Adipocyte (in vitro differentiated cells): ENCODE measurements at regions not wholly inside any gene's neighbourhood (a gene's known extent, or its start where the extent isn't known, plus 50 kb on each side); places are given as distances from the start of the nearest gene placed in this dataset.

ENCODE experiments used
- DNase-seq: peaks from one replicate; pipeline ENCODE4 v3.0.0-alpha.2; 2015; ENCODE audit warnings: low read depth
- H3K27me3 ChIP-seq: replicated peaks from 2 replicates; pipeline ENCODE4 v1.7.0; 2013; ENCODE audit warnings: mild to moderate bottlenecking, low read length, moderate library complexity; ENCODE audit not compliant: control insufficient read depth, insufficient read depth
- H3K36me3 ChIP-seq: 2 replicates; pipeline ENCODE4 v1.7.0; 2013; ENCODE audit warnings: low read length, mild to moderate bottlenecking, moderate library complexity; ENCODE audit not compliant: control insufficient read depth, insufficient read depth, severe bottlenecking
- H3K4me1 ChIP-seq: 2 replicates; pipeline ENCODE4 v1.7.0; 2013; ENCODE audit warnings: mild to moderate bottlenecking, low read length, moderate library complexity; ENCODE audit not compliant: control insufficient read depth, insufficient read depth
- H3K4me3 ChIP-seq: 2 replicates; pipeline ENCODE4 v1.7.0; 2013; ENCODE audit warnings: mild to moderate bottlenecking, low read length, moderate library complexity
- H3K9ac ChIP-seq: 2 replicates; pipeline ENCODE4 v1.7.0; 2013; ENCODE audit warnings: mild to moderate bottlenecking, low read length, moderate library complexity
- H3K9me3 ChIP-seq: 2 replicates; pipeline ENCODE4 v1.7.0; 2013; ENCODE audit warnings: mild to moderate bottlenecking, low read length, moderate library complexity; ENCODE audit not compliant: control insufficient read depth

DNA sequence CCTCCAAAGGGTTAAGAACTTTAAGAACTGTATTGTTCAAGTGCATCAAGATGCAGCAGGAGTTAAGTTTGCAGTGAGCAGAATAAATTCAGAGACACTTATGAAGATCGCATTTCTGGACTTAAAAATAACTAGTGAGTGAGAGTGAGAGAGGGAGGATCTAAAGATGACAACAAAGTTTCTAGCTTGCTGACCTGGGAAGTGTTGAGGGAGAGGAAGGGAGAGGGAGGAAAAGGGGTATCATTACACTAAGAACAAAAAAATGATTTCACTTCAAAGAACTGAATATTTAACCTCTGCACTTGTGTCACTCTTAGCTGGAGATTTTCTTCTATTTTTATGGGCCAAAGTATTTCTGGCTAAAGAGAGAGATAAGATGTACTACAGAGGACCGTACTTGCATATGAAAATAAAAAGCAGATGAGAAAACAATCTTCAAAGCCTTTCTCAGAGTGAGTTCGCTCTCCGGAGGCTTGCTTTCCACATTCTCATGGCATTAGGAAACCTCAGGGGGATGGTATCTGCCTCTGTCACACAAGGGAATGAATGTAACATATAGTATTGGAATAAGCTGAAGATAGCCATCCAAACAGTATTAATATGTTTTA lies 91.4 kb upstream of the TJP1 start:
- no peaks in the 10 kb centered on the region for H3K9me3 ChIP-seq
- peaks cover 20% of the 10 kb centered on the region for H3K4me1 ChIP-seq
- peak overlapping the region; percentile 6 for H3K9ac ChIP-seq
- H3K27me3 ChIP-seq, result no peaks in the 10 kb centered on the region
- H3K4me3 ChIP-seq, result no peak overlapping the region
- peak; percentile 87 for DNase-seq
- H3K36me3 ChIP-seq, result no peaks in the 10 kb centered on the region

DNA sequence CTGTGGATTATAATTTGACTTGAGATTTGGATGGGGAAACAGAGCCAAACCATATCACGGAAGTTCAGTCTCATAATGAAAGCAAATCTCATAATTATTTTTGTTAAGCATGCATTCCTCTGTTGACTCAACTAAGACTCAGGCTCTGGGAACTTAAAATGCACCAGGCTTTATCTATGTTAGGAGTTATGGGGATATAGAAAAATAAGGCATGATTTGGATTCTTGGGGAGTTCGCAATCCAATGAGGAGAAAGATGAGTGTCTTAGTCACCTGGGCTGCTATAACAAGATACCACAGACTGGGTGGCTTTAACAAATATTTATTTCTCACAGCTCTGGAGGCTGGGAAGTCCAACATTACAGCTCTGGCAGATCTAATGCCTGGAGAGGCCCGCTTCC lies 89.4 kb upstream of the TJP1 start:
- Histone ChIP-seq H3K4me3 (no peak overlapping the region), H3K36me3 (no peaks in the 10 kb centered on the region), H3K27me3 (no peaks in the 10 kb centered on the region), H3K9ac (no peak overlapping the region), H3K4me1 (peaks cover 16% of the 10 kb centered on the region), H3K9me3 (no peaks in the 10 kb centered on the region)
- no peak for DNase-seq

GRCh38 chr15:29910068-29910467 lies 87.8 kb upstream of the TJP1 start:
- no peaks in the 10 kb centered on the region for H3K27me3 ChIP-seq
- H3K4me1 ChIP-seq, result peaks cover 16% of the 10 kb centered on the region
- no peak overlapping the region for H3K9ac ChIP-seq
- no peak for DNase-seq
- no peak overlapping the region for H3K4me3 ChIP-seq
- no peaks in the 10 kb centered on the region for H3K9me3 ChIP-seq
- H3K36me3 ChIP-seq, result no peaks in the 10 kb centered on the region

GRCh38 chr15:29904757-29905417 lies 82.6 kb upstream of the TJP1 start:
- H3K4me1 ChIP-seq, result no peaks in the 10 kb centered on the region
- peak; percentile 50 for DNase-seq
- no peak overlapping the region for H3K9ac ChIP-seq
- H3K4me3 ChIP-seq, result no peak overlapping the region
- H3K9me3 ChIP-seq, result no peaks in the 10 kb centered on the region
- peaks cover 4% of the 10 kb centered on the region for H3K27me3 ChIP-seq
- no peaks in the 10 kb centered on the region for H3K36me3 ChIP-seq

- no peaks in the 10 kb centered on the region for H3K4me1 ChIP-seq
- H3K27me3 ChIP-seq, result peaks cover 6% of the 10 kb centered on the region
- no peak for DNase-seq
- H3K36me3 ChIP-seq, result no peaks in the 10 kb centered on the region
- no peak overlapping the region for H3K4me3 ChIP-seq
- H3K9me3 ChIP-seq, result no peaks in the 10 kb centered on the region
- H3K9ac ChIP-seq, result no peak overlapping the region
Measured at GRCh38 chr15:29903785-29904464, 81.7 kb upstream of the TJP1 start.

- no peaks in the 10 kb centered on the region for H3K36me3 ChIP-seq
- H3K4me3 ChIP-seq, result no peak overlapping the region
- no peak for DNase-seq
- H3K9me3 ChIP-seq, result no peaks in the 10 kb centered on the region
- no peaks in the 10 kb centered on the region for H3K4me1 ChIP-seq
- peaks cover 6% of the 10 kb centered on the region for H3K27me3 ChIP-seq
- no peak overlapping the region for H3K9ac ChIP-seq
Measured at GRCh38 chr15:29903028-29903427, 80.8 kb upstream of the TJP1 start.

- peaks cover 10% of the 10 kb centered on the region for H3K9me3 ChIP-seq
- no peak overlapping the region for H3K9ac ChIP-seq
- peaks cover 6% of the 10 kb centered on the region for H3K27me3 ChIP-seq
- no peaks in the 10 kb centered on the region for H3K4me1 ChIP-seq
- DNase-seq, result no peak
- no peak overlapping the region for H3K4me3 ChIP-seq
- no peaks in the 10 kb centered on the region for H3K36me3 ChIP-seq
Measured at GRCh38 chr15:29900237-29901189, 78.2 kb upstream of the TJP1 start.

- H3K9me3 ChIP-seq, result peaks cover 10% of the 10 kb centered on the region
- H3K9ac ChIP-seq, result no peak overlapping the region
- H3K4me1 ChIP-seq, result no peaks in the 10 kb centered on the region
- no peak overlapping the region for H3K4me3 ChIP-seq
- H3K36me3 ChIP-seq, result no peaks in the 10 kb centered on the region
- DNase-seq, result no peak
- H3K27me3 ChIP-seq, result peaks cover 6% of the 10 kb centered on the region
Measured at GRCh38 chr15:29896062-29896461, 73.8 kb upstream of the TJP1 start.

GRCh38 chr15:29891096-29891457 lies 68.8 kb upstream of the TJP1 start:
- peaks cover 20% of the 10 kb centered on the region for H3K4me1 ChIP-seq
- no peak overlapping the region for H3K9ac ChIP-seq
- H3K36me3 ChIP-seq, result no peaks in the 10 kb centered on the region
- no peaks in the 10 kb centered on the region for H3K9me3 ChIP-seq
- no peaks in the 10 kb centered on the region for H3K27me3 ChIP-seq
- no peak for DNase-seq
- H3K4me3 ChIP-seq, result no peak overlapping the region

DNA sequence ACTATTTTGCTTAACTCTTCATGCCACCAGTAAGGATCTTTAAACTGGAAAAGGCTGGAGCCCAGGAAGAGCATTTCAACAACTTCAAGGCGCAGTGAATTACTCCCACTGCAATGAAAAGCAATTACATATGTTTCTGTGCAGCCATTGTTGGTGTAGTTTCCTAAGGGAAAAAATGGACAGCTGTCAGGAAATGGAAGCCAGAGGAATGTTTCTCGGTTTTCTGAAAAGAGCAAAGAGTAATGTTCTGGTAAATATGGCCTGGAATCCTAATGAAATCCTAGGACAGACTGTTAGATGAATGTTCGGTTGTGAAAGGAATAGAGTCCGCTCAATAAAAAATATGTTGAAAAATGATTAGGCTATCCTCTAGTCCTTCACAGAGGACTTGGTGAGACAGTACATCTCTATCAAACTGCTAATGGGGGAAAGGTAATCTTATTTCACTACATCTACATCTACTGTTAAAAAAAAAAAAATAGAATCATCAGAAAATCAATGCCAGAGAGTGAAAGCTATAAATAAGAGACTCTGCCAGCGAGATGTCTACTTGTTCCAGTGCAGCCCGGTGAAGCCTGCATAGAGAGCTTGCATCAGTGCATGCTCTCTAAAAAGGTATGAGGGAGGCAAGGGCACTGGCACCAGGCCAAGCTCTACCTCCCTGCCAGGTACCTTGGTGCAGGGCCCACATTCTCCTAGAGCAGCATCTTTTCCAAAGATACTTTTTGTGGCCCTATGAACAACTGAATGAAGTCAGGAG lies 68.2 kb upstream of the TJP1 start:
- H3K36me3 ChIP-seq, result no peaks in the 10 kb centered on the region
- no peak overlapping the region for H3K4me3 ChIP-seq
- DNase-seq, result no peak
- H3K9ac ChIP-seq, result no peak overlapping the region
- H3K9me3 ChIP-seq, result no peaks in the 10 kb centered on the region
- peaks cover 20% of the 10 kb centered on the region for H3K4me1 ChIP-seq
- H3K27me3 ChIP-seq, result no peaks in the 10 kb centered on the region
